ENCODE measurements at regions not wholly inside any gene's neighbourhood (a gene's known extent, or its start where the extent isn't known, plus 50 kb on each side); places are given as distances from the start of the nearest gene placed in this dataset.

- no peak overlapping the region for H3K4me3 ChIP-seq (ENCODE audit: low read depth, low read length)
- TF ChIP-seq, protein P1, sequence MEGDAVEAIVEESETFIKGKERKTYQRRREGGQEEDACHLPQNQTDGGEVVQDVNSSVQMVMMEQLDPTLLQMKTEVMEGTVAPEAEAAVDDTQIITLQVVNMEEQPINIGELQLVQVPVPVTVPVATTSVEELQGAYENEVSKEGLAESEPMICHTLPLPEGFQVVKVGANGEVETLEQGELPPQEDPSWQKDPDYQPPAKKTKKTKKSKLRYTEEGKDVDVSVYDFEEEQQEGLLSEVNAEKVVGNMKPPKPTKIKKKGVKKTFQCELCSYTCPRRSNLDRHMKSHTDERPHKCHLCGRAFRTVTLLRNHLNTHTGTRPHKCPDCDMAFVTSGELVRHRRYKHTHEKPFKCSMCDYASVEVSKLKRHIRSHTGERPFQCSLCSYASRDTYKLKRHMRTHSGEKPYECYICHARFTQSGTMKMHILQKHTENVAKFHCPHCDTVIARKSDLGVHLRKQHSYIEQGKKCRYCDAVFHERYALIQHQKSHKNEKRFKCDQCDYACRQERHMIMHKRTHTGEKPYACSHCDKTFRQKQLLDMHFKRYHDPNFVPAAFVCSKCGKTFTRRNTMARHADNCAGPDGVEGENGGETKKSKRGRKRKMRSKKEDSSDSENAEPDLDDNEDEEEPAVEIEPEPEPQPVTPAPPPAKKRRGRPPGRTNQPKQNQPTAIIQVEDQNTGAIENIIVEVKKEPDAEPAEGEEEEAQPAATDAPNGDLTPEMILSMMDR (IDR thresholded peaks at IDR 0.05; ENCODE audit: low read depth, low read length) = no peak
Observed at GRCh38 chr11:127649071-127649470, 648.5 kb upstream of the KIRREL3 start.

- TF ChIP-seq, protein P1 (IDR thresholded peaks at IDR 0.05; ENCODE audit: low read depth, low read length) = no peak
- H3K4me3 ChIP-seq (ENCODE audit: low read depth, low read length) = no peak overlapping the region
Observed at GRCh38 chr11:127648583-127648982, 648.0 kb upstream of the KIRREL3 start.

DNA sequence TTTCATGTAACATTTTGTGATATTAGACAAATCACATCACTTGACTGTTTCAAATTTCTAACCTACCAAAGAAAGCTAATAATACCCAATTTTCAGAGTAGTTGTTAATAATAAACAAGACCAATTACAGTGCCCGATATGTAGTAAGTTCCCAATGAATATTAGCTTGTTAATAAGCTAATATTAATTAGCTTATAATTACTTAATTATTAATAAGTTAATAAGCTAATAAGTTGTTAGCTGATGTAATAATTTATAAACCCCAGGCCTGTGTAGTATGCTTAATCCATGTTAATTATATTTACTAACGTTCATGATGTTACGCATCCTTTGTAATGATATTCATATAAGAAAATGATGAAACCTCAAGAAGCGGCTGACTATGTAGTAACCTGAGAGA is 643.8 kb upstream of the KIRREL3 start:
- no peak overlapping the region for H3K4me3 ChIP-seq (ENCODE audit: low read depth, low read length)
- TF ChIP-seq, protein P1 (IDR thresholded peaks at IDR 0.05; ENCODE audit: low read depth, low read length) = no peak

DNA sequence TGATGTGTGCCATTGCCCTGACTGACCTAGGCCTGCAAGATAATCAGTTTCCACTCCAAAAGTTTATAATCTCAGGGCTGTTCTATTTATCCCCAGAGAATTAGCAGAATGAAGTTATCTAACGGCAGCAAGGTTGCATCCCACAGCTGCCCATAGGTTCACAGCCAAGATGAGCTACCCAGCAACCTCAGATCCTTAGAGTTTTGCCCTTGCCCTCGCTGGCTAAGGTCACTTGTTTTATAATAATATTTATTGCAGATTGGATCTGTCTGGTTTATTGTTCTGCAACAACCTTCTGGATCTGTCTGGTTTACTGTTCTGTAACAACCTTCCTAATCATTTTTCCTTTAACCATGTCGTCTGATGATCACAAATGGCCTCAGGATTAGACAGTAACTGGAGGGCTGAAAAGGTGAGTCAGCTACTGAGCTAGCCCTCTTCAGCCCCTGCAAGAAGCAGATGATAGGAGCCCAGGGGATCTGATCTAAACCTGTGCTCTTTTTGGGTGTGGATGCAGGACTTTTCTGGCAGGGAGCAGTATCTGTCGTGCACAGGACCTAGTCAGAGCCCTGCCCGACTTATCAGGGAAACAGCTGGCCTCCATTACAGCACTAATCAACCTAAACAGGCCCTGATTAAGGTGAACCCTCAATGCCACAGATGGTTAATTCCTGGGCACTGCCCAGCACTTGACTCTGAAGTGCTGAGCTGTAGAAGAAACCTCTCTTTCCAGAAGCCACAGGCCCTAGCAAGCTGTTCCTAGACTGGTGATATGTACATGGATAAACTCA is 642.9 kb upstream of the KIRREL3 start:
- TF ChIP-seq, protein P1 (IDR thresholded peaks at IDR 0.05; ENCODE audit: low read depth, low read length) = no peak
- no peak overlapping the region for H3K4me3 ChIP-seq (ENCODE audit: low read depth, low read length)

DNA sequence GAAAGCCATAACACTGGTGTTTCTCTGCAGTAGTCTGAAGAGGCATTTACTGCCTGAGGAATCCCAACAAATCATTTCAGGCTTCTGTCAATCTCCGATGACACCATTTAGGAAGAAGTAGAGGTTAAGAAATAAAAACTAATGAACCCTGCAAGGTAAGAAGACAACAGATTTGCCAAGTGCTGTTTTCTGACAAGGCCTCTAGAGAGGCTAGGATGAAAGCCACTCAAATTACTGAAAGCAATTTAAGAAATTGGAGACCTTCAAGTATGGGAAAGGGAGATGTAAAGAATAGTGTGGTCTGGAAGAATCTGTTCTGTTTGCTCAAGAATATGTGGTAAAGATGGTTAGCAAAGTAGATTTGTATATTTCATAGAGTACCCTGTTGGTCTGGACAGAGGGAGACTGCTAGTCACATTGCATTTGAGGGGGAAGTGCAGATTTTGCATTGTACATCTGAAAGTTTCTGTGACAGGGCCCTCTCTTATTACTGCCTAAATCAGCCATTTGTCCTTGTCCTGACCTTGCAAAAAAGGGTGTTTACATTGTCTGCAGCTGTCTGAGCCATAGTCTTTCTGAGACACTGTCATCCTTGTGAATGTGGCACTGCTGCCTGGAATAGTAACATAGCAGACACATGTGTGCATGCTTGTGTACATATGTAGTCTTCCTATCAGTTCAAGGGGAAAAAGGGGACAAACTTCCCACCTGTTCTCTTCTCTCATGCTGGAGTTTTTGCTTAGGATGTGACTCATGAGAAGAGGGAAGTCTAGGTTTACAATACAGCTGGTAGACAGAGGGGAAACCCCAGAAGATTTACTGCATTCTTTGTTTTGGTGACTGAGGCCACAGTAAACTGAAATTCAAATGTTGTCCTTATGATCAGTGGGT is 640.2 kb upstream of the KIRREL3 start:
- H3K4me3 ChIP-seq (ENCODE audit: low read depth, low read length) = no peak overlapping the region
- TF ChIP-seq, protein P1 (IDR thresholded peaks at IDR 0.05; ENCODE audit: low read depth, low read length) = no peak

DNA sequence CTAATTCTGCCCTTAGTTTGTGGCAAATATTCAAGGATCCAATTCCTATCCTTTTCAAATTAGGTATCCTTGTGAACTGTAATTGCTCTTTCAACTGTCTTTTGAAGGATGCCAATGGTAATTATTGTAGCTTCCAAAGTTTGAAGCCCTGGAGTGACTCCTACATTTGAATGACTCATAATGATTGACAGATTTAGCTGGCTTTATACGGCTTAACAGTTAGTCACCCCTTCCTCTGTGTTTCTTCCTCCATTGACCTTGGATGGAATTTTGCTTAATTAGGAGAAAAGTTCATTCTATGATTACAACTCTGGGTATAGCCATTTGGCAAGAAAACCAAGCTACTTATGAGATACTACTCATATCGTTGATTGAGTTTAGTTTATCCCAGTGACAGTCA is 639.3 kb upstream of the KIRREL3 start:
- no peak overlapping the region for H3K4me3 ChIP-seq (ENCODE audit: low read depth, low read length)
- TF ChIP-seq, protein P1 (IDR thresholded peaks at IDR 0.05; ENCODE audit: low read depth, low read length) = no peak

All from WI38 (cell line).